SH-SY5Y (cell line): ENCODE measurements at regions not wholly inside any gene's neighbourhood (a gene's known extent, or its start where the extent isn't known, plus 50 kb on each side); places are given as distances from the start of the nearest gene placed in this dataset.

Experiments used
- GATA2 ChIP-seq: IDR thresholded peaks from 2 replicates; pipeline ENCODE4 v1.6.1; 2011; ENCODE audit warnings: mild to moderate bottlenecking, low read depth, low read length
- GATA3 ChIP-seq: IDR thresholded peaks from 2 replicates; pipeline ENCODE4 v1.6.1; 2011; ENCODE audit warnings: low read depth, mild to moderate bottlenecking, low read length, moderate library complexity

- TF ChIP-seq GATA2 = no peak
- no peak for TF ChIP-seq GATA3
Measured at GRCh38 chr2:133991606-133992168, 262.2 kb upstream of the MGAT5 start.

- TF ChIP-seq GATA3 (no peak), GATA2 (no peak)
Measured at GRCh38 chr2:133992454-133992853, 261.4 kb upstream of the MGAT5 start.

- no peak for TF ChIP-seq GATA2
Measured at GRCh38 chr2:133993160-133993559, 260.7 kb upstream of the MGAT5 start.

GRCh38 chr2:134002391-134002790 is 251.5 kb upstream of the MGAT5 start:
- no peak for TF ChIP-seq GATA2
- TF ChIP-seq GATA3 = no peak

GRCh38 chr2:134002921-134003320 is 251.0 kb upstream of the MGAT5 start:
- no peak for TF ChIP-seq GATA3
- TF ChIP-seq GATA2 = no peak

- TF ChIP-seq GATA2 (no peak), GATA3 (no peak)
Measured at GRCh38 chr2:134004467-134004866, 249.4 kb upstream of the MGAT5 start.

GRCh38 chr2:134008837-134009236 is 245.0 kb upstream of the MGAT5 start:
- TF ChIP-seq GATA2 (no peak), GATA3 (no peak)

- no peak for TF ChIP-seq GATA2
- TF ChIP-seq GATA3 = no peak
Measured at GRCh38 chr2:134009440-134009839, 244.4 kb upstream of the MGAT5 start.

GRCh38 chr2:134011936-134012586 is 241.8 kb upstream of the MGAT5 start:
- no peak for TF ChIP-seq GATA2
- TF ChIP-seq GATA3 = no peak

GRCh38 chr2:134014196-134014960 is 239.5 kb upstream of the MGAT5 start:
- no peak for TF ChIP-seq GATA3
- TF ChIP-seq GATA2 = no peak

- TF ChIP-seq GATA2 = no peak
- no peak for TF ChIP-seq GATA3
Measured at GRCh38 chr2:134019871-134020270, 234.0 kb upstream of the MGAT5 start.

GRCh38 chr2:134020608-134021007 is 233.3 kb upstream of the MGAT5 start:
- no peak for TF ChIP-seq GATA2
- no peak for TF ChIP-seq GATA3

GRCh38 chr2:134021830-134022524 is 231.9 kb upstream of the MGAT5 start:
- no peak for TF ChIP-seq GATA3
- TF ChIP-seq GATA2 = no peak

GRCh38 chr2:134023854-134024253 is 230.0 kb upstream of the MGAT5 start:
- TF ChIP-seq GATA2 (no peak), GATA3 (no peak)
